ENCODE measurements at regions not wholly inside any gene's neighbourhood (a gene's known extent, or its start where the extent isn't known, plus 50 kb on each side); places are given as distances from the start of the nearest gene placed in this dataset.

DNA sequence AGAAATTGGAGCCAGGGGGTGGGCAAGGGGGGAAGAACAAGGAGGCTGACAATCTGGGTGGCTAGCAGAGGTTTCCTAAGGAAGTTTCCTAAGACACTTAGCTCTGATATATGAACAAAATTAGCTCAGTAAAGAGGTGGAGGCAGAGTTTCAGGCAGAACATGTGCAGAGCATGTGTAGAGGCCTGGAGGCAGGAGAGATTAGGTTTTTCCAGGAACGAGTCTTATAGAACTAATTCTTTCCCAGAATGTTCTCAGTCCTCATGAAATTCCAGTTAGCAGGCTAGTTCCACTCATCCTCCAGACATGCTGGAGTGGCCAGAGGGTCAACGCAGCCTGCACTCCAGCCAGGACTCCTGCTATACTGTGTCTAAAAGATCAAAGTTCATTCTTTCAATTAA is 184.7 kb downstream of the LACC1 start:
- RAD21 ChIA-PET (ENCODE audit: unreplicated experiment): no interaction called here
- WGBS (ENCODE audit: insufficient coverage, insufficient replicate concordance, low lambda C conversion rate, missing lambda C conversion rate): 25% methylated on average over 2 of the region's 2 CpGs
- CTCF ChIA-PET: no interaction called here
- BruUV-seq (replicated peaks): no TSS peak
- Histone ChIP-seq H3K27me3 (replicated peaks in 1 of 2; ENCODE audit: control insufficient read depth in 2 of 2, insufficient read depth in 2 of 2, low read length in 1 of 2) (no peaks in the 10 kb centered on the region; a peak in 1 of 4 replicates), H3K9ac (ENCODE audit: control insufficient read depth, insufficient read depth, low read length) (no peak overlapping the region), H3K4me1 (ENCODE audit: control insufficient read depth, insufficient read depth, low read length) (no peaks in the 10 kb centered on the region), H3K36me3 (ENCODE audit: control insufficient read depth in 2 of 2, insufficient read depth in 2 of 2, low read length in 1 of 2) (no peaks in the 10 kb centered on the region), H3K9me3 (replicated peaks; ENCODE audit: control insufficient read depth, insufficient read depth, low read length) (no peaks in the 10 kb centered on the region), H3K4me2 (ENCODE audit: control insufficient read depth, insufficient read depth) (no peak overlapping the region), H3K79me2 (ENCODE audit: control insufficient read depth, insufficient read depth, low read length) (no peaks in the 10 kb centered on the region), H2AFZ (ENCODE audit: control insufficient read depth, low read depth, low read length) (no peak overlapping the region), H4K20me1 (ENCODE audit: control insufficient read depth, insufficient read depth) (no peaks in the 10 kb centered on the region), H3K27ac (ENCODE audit: control insufficient read depth, insufficient read depth) (no peak overlapping the region), H3K4me3 (no peak overlapping the region)
- SMC1A ChIA-PET (ENCODE audit: uncharacterized antibody, unreplicated experiment): no interaction called here
- ATAC-seq (no peak), DNase-seq (ENCODE audit: low read depth, low spot score) (no peak), FAIRE-seq (no peak)
- POLR2A ChIA-PET: no interaction called here
- in situ Hi-C loops (cut with MboI): no loop called here
- TF ChIP-seq, protein P1, sequence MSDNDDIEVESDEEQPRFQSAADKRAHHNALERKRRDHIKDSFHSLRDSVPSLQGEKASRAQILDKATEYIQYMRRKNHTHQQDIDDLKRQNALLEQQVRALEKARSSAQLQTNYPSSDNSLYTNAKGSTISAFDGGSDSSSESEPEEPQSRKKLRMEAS (IDR thresholded peaks at IDR 0.05; ENCODE audit: low read depth, low read length): no peak
- no peak for TF ChIP-seq ZNF274 (IDR thresholded peaks at IDR 0.05; ENCODE audit: insufficient read depth, insufficient read length)
- TF ChIP-seq SMARCA5 (IDR thresholded peaks at IDR 0.05): no peak
- no peak for TF ChIP-seq POLR2AphosphoS5 (IDR thresholded peaks at IDR 0.05; ENCODE audit: low read length)
- no peak for TF ChIP-seq MTA2 (IDR thresholded peaks at IDR 0.05; ENCODE audit: low read depth)
- TF ChIP-seq BCL11A (IDR thresholded peaks at IDR 0.05; ENCODE audit: low read depth, low read length): no peak
- no peak for TF ChIP-seq KDM1A (IDR thresholded peaks at IDR 0.05; ENCODE audit: borderline replicate concordance)
- intact Hi-C loops (cut with micrococcal nuclease; ENCODE audit: unreplicated experiment): no loop called here

DNA sequence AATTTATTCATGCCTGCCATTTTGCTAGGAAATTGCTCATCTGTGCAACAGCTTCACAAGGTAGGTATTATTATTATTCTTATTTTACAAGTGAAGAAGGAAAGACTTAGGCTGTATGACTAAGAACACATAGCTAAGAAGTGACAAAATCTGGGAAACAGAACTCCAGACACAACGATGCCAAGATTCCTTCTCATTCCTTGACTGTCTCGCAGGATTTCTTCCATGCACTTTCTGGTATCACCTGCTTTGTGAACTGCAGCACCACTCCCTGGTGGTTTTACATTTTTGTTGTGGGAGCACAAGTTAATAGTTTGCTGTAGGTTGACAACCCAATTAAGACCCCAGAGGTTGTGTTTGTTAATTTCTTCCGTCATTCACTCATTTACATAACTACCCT is 188.5 kb downstream of the LACC1 start:
- Histone ChIP-seq H3K79me2 (ENCODE audit: control insufficient read depth, insufficient read depth, low read length) (no peaks in the 10 kb centered on the region), H3K9me3 (replicated peaks; ENCODE audit: control insufficient read depth, insufficient read depth, low read length) (no peaks in the 10 kb centered on the region; the same call in 1 of the 3 replicates), H3K27me3 (replicated peaks in 1 of 2; ENCODE audit: control insufficient read depth in 2 of 2, insufficient read depth in 2 of 2, low read length in 1 of 2) (no peaks in the 10 kb centered on the region), H3K9ac (ENCODE audit: control insufficient read depth, insufficient read depth, low read length) (no peak overlapping the region), H3K36me3 (ENCODE audit: control insufficient read depth in 2 of 2, insufficient read depth in 2 of 2, low read length in 1 of 2) (no peaks in the 10 kb centered on the region), H3K4me2 (ENCODE audit: control insufficient read depth, insufficient read depth) (no peak overlapping the region), H2AFZ (ENCODE audit: control insufficient read depth, low read depth, low read length) (no peak overlapping the region), H4K20me1 (ENCODE audit: control insufficient read depth, insufficient read depth) (no peaks in the 10 kb centered on the region), H3K27ac (ENCODE audit: control insufficient read depth, insufficient read depth) (no peak overlapping the region), H3K4me3 (no peak overlapping the region), H3K4me1 (ENCODE audit: control insufficient read depth, insufficient read depth, low read length) (no peaks in the 10 kb centered on the region)
- BruUV-seq (replicated peaks): no TSS peak
- ChIA-PET CTCF (no interaction called here), POLR2A (no interaction called here), RAD21 (ENCODE audit: unreplicated experiment) (no interaction called here), SMC1A (ENCODE audit: uncharacterized antibody, unreplicated experiment) (no interaction called here)
- ATAC-seq: no peak
- no peak for DNase-seq (ENCODE audit: low read depth, low spot score)
- in situ Hi-C loops (cut with MboI): no loop called here
- WGBS (ENCODE audit: insufficient coverage, insufficient replicate concordance, low lambda C conversion rate, missing lambda C conversion rate): 0% methylated on average over 3 of the region's 3 CpGs
- intact Hi-C loops (cut with micrococcal nuclease; ENCODE audit: unreplicated experiment): no loop called here
- no peak for FAIRE-seq
- TF ChIP-seq NR2C2 (IDR thresholded peaks at IDR 0.05; ENCODE audit: borderline replicate concordance, control insufficient read depth, insufficient read length, low read depth): no peak
- TF ChIP-seq, protein P2, sequence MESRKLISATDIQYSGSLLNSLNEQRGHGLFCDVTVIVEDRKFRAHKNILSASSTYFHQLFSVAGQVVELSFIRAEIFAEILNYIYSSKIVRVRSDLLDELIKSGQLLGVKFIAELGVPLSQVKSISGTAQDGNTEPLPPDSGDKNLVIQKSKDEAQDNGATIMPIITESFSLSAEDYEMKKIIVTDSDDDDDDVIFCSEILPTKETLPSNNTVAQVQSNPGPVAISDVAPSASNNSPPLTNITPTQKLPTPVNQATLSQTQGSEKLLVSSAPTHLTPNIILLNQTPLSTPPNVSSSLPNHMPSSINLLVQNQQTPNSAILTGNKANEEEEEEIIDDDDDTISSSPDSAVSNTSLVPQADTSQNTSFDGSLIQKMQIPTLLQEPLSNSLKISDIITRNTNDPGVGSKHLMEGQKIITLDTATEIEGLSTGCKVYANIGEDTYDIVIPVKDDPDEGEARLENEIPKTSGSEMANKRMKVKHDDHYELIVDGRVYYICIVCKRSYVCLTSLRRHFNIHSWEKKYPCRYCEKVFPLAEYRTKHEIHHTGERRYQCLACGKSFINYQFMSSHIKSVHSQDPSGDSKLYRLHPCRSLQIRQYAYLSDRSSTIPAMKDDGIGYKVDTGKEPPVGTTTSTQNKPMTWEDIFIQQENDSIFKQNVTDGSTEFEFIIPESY (IDR thresholded peaks at IDR 0.05): no peak
- TF ChIP-seq CBX5 (IDR thresholded peaks at IDR 0.05; ENCODE audit: low read depth): no peak
- TF ChIP-seq, protein P3, sequence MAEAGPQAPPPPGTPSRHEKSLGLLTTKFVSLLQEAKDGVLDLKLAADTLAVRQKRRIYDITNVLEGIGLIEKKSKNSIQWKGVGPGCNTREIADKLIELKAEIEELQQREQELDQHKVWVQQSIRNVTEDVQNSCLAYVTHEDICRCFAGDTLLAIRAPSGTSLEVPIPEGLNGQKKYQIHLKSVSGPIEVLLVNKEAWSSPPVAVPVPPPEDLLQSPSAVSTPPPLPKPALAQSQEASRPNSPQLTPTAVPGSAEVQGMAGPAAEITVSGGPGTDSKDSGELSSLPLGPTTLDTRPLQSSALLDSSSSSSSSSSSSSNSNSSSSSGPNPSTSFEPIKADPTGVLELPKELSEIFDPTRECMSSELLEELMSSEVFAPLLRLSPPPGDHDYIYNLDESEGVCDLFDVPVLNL (IDR thresholded peaks at IDR 0.05; ENCODE audit: low read depth, low read length): no peak
- TF ChIP-seq MTA3 (IDR thresholded peaks at IDR 0.05; ENCODE audit: borderline replicate concordance, low read length): no peak
- TF ChIP-seq, protein P1 (IDR thresholded peaks at IDR 0.05; ENCODE audit: low read depth, low read length): no peak
- no peak for TF ChIP-seq HDAC6 (IDR thresholded peaks at IDR 0.05; ENCODE audit: unreplicated experiment)

Measured in GM12878 (cell line).